Astrocyte of the cerebellum (primary cell): ENCODE measurements at regions not wholly inside any gene's neighbourhood (a gene's known extent, or its start where the extent isn't known, plus 50 kb on each side); places are given as distances from the start of the nearest gene placed in this dataset.

Experiments
- DNase-seq: peaks from one replicate; pipeline ENCODE4 v3.0.0-alpha.2; 2011; ENCODE audit warnings: low read depth
- H3K4me3 ChIP-seq: 2 replicates; pipeline ENCODE4 v1.5.1; 2011; ENCODE audit warnings: mild to moderate bottlenecking, low read depth, low read length, moderate library complexity
- in situ Hi-C: cut with HindIII; loops from 2 replicates; pipeline ENCODE4 v1.10.0; 2017; ENCODE audit warnings: low sequenced_read_pairs
- TF ChIP-seq, protein P1 (sequence below): IDR thresholded peaks from 2 replicates; pipeline ENCODE4 v1.5.1; 2012; ENCODE audit warnings: low read length, low read depth, moderate library complexity, mild to moderate bottlenecking; ENCODE audit errors: missing control alignments

DNA sequence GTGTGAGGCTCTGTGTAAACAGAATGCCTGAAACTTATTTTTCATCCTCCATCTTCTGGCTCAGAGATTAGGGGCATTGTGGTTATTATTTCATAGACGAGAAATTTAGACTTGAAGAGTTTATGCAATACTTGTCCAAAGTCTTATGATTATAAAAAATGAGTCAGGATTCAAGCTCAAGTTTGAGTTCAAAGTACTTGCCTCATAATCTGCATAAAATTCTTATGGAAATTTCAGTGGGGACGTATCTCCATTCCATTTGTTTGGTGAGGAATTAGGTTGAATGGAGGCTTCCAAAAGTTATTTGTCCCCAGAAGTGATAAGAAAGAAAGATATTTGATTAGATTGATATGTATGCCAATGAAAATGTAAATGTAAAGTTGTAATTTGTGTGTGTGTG is 93.7 kb upstream of the CLVS2 start:
- no peak for DNase-seq
- H3K4me3 ChIP-seq, result no peak overlapping the region
- in situ Hi-C loops, result no loop called here
- TF ChIP-seq, protein P1, sequence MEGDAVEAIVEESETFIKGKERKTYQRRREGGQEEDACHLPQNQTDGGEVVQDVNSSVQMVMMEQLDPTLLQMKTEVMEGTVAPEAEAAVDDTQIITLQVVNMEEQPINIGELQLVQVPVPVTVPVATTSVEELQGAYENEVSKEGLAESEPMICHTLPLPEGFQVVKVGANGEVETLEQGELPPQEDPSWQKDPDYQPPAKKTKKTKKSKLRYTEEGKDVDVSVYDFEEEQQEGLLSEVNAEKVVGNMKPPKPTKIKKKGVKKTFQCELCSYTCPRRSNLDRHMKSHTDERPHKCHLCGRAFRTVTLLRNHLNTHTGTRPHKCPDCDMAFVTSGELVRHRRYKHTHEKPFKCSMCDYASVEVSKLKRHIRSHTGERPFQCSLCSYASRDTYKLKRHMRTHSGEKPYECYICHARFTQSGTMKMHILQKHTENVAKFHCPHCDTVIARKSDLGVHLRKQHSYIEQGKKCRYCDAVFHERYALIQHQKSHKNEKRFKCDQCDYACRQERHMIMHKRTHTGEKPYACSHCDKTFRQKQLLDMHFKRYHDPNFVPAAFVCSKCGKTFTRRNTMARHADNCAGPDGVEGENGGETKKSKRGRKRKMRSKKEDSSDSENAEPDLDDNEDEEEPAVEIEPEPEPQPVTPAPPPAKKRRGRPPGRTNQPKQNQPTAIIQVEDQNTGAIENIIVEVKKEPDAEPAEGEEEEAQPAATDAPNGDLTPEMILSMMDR, result no peak

DNA sequence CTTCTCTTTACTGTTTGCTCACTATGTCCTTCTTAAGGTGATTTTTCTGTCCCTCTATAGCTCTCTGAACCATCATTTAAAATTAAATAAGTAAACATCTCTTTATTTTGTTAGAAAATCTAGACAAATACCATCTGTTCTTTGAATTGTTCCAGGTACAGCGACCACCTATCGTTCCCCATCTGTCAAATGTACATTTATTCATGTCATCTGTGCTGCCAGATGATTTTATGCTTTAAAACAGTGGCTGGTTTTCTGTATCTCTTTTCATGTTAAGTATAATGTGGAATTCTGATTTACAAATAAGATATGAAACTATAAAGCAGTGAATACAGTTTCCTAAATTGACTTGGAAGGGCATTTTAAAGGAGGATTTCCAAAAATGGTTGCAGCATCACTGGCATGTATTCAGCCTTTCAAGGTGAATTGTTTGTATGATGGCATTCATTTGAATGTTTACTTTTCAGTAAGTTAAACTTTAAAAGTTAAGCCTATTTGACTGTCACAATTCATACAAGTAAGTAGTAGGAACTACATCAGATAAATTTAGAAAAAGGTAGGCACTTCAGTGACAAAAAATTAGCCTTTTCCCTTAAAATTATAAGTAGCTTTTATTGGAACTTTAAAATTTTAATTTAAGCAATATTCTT is 92.6 kb upstream of the CLVS2 start:
- TF ChIP-seq, protein P1, result no peak
- no peak overlapping the region for H3K4me3 ChIP-seq
- DNase-seq, result no peak
- in situ Hi-C loops, result no loop called here

DNA sequence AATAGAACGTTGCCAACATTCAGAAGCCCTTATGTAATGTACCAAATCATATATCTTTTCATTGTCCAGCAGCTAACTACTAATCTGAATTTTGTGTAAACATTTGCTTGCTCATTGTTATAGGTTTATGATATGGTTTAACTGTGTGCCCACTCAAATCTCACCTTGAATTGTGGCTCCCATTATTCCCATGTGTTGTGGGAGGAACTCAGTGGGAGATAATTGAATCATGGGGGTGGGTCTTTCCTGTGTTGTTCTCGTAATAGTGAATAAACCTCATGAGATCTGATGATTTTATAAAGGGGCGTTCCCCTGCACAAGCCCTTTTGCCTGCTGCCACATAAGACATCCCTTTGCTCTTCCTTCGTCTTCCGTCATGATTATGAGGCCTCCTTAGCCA is 91.9 kb upstream of the CLVS2 start:
- in situ Hi-C loops, result no loop called here
- TF ChIP-seq, protein P1, result no peak
- no peak for DNase-seq
- no peak overlapping the region for H3K4me3 ChIP-seq

DNA sequence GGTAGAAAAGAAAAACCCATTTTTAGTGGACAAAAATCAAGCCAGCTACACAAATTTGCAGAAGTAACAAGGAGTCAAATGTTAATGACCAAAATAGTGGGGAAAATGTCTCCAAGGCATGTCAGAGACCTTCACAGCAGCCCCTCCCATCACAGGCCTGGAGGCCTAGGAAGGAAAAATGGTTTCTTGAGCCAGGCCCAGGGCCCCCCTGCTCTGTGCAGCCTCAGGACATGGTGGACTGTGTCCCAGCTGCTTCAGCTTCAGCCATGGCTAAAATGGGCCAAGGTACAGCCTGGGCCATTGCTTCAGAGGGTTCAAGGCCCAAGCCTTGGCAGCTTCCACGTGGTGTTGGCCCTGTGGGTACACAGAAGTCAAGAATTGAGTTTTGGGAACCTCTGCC is 82.5 kb upstream of the CLVS2 start:
- TF ChIP-seq, protein P1, result no peak
- no peak for DNase-seq
- H3K4me3 ChIP-seq, result no peak overlapping the region
- in situ Hi-C loops, result no loop called here

DNA sequence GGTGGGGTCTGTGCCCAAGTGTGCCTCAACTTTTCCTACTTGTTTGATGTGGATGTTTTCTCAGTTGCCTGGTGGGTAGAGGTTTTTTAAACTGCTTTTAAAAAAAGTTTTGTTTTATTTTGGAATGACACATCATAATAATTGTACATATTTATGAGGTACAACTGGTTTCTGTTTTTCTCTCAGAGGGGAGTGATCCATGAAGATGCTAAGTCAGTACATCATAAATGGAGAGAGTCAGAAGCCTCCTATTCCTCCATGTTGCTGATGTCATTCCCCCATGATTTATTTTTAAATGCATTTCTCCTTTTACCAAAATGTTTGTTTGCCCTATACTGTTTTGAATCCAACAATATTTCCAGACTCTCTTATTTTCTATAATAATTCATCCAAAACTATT is 77.3 kb upstream of the CLVS2 start:
- TF ChIP-seq, protein P1, result no peak
- DNase-seq, result no peak
- H3K4me3 ChIP-seq, result no peak overlapping the region
- in situ Hi-C loops, result no loop called here

DNA sequence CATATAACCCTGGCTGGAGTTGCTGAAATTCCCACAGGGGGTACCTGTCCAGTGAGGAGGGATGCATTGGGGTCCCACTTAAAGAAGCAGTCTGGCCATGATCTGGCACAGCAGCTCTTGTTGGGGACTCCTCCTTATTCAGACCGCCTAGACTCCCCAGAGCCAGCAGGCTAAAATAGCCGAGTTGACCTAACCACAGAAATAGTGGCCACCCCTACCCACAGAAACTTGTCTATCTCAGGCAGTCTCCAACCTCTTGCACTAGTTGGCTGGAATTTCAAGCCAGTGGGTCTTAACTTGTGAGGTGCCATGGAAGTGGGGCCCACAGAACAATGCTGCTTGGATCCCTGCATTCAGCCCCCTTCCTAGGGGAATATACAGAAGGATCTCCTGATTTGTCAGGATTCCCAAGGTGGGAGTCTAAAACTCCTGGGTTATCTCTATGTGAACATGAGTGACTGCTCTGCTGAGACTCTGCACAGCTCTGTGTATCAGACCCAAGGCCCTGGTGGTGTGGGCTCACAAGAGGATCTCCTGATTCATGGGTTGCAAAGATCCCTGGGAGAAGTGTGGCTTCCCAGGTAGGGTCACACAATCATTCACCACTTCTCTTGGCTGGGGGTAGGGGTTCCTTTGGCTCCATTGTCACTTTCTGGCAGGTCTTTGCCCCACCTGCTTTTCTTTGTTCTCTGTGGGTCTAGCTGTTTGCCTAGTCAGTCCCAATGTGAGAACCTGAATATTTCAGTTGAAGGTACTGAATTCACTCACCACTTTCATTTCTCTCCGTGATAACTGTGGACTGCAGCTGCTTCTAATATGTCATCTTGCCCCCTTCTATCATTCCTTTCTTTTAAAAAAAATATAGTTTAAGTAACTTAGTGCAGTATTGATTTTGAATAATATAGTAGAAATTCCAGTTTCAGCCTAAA is 65.5 kb upstream of the CLVS2 start:
- TF ChIP-seq, protein P1, result no peak
- no peak overlapping the region for H3K4me3 ChIP-seq
- DNase-seq, result no peak
- in situ Hi-C loops, result no loop called here
